ENCODE measurements at regions not wholly inside any gene's neighbourhood (a gene's known extent, or its start where the extent isn't known, plus 50 kb on each side); places are given as distances from the start of the nearest gene placed in this dataset.
A peak's percentile ranks its signal among the peaks of the same experiment; 100 is the strongest.

- TF ChIP-seq, protein P1, sequence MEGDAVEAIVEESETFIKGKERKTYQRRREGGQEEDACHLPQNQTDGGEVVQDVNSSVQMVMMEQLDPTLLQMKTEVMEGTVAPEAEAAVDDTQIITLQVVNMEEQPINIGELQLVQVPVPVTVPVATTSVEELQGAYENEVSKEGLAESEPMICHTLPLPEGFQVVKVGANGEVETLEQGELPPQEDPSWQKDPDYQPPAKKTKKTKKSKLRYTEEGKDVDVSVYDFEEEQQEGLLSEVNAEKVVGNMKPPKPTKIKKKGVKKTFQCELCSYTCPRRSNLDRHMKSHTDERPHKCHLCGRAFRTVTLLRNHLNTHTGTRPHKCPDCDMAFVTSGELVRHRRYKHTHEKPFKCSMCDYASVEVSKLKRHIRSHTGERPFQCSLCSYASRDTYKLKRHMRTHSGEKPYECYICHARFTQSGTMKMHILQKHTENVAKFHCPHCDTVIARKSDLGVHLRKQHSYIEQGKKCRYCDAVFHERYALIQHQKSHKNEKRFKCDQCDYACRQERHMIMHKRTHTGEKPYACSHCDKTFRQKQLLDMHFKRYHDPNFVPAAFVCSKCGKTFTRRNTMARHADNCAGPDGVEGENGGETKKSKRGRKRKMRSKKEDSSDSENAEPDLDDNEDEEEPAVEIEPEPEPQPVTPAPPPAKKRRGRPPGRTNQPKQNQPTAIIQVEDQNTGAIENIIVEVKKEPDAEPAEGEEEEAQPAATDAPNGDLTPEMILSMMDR (IDR thresholded peaks at IDR 0.05 in 8 of 11, conservative IDR thresholded peaks at IDR 0.05 in 3 of 11) = peak in 4 of 11 experiments; percentile 41 to 53 (median 46)
- no peak for TF ChIP-seq POLR2A (IDR thresholded peaks at IDR 0.05)
These were observed 379.6 kb downstream of the LRIG3 start for GRCh38 chr12:58540480-58541299.

All from spleen (tissue), 7 donors.